ENCODE measurements at regions not wholly inside any gene's neighbourhood (a gene's known extent, or its start where the extent isn't known, plus 50 kb on each side); places are given as distances from the start of the nearest gene placed in this dataset.

- FAIRE-seq = no peak
- TF ChIP-seq CTCF (IDR thresholded peaks at IDR 0.05) = no peak
These were observed 98.5 kb downstream of the POLR1F start for GRCh38 chr7:19610194-19610943.

GRCh38 chr7:19589446-19589845 is 119.4 kb downstream of the POLR1F start:
- Histone ChIP-seq H3K27me3 (no peaks in the 10 kb centered on the region), H3K4me1 (no peaks in the 10 kb centered on the region), H3K4me3 (no peak overlapping the region), H3K36me3 (no peaks in the 10 kb centered on the region), H3K27ac (no peak overlapping the region), H3K9me3 (no peaks in the 10 kb centered on the region)
- intact Hi-C loops (cut with DNase I) = no loop called here
- TF ChIP-seq CTCF (IDR thresholded peaks at IDR 0.05) = no peak
- no peak for DNase-seq
- WGBS, 2 donors = 70 to 82% methylated on average over 3 of the region's 3 CpGs
- no peak for FAIRE-seq
- ATAC-seq = no peak

More at GRCh38 chr7:19610194-19610943, 98.5 kb downstream of the POLR1F start:
- no peak overlapping the region for H3K27ac ChIP-seq
- intact Hi-C loops (cut with DNase I) = no loop called here
- H3K36me3 ChIP-seq = no peaks in the 10 kb centered on the region
- no peak for DNase-seq
- H3K4me3 ChIP-seq = no peak overlapping the region
- H3K4me1 ChIP-seq = no peaks in the 10 kb centered on the region
- no peaks in the 10 kb centered on the region for H3K9me3 ChIP-seq
- no peaks in the 10 kb centered on the region for H3K27me3 ChIP-seq
- ATAC-seq = no peak

- H3K27ac ChIP-seq = no peak overlapping the region
These were observed 121.5 kb downstream of the POLR1F start for GRCh38 chr7:19587291-19587690.

GRCh38 chr7:19585761-19586160 is 123.1 kb downstream of the POLR1F start:
- H3K4me1 ChIP-seq = no peaks in the 10 kb centered on the region
- DNase-seq = no peak
- H3K36me3 ChIP-seq = no peaks in the 10 kb centered on the region
- H3K27me3 ChIP-seq = no peaks in the 10 kb centered on the region
- no peak overlapping the region for H3K27ac ChIP-seq
- no peak for FAIRE-seq
- no peak for TF ChIP-seq CTCF (IDR thresholded peaks at IDR 0.05)
- no peak overlapping the region for H3K4me3 ChIP-seq
- no peak for ATAC-seq
- 51 to 72% methylated on average over 2 of the region's 2 CpGs for WGBS, 2 donors
- H3K9me3 ChIP-seq = no peaks in the 10 kb centered on the region
- intact Hi-C loops (cut with DNase I) = no loop called here

More at GRCh38 chr7:19587291-19587690, 121.5 kb downstream of the POLR1F start:
- WGBS, 2 donors = 36 to 38% methylated on average over 2 of the region's 2 CpGs
- Histone ChIP-seq H3K4me3 (no peak overlapping the region), H3K27me3 (no peaks in the 10 kb centered on the region), H3K4me1 (no peaks in the 10 kb centered on the region), H3K9me3 (no peaks in the 10 kb centered on the region), H3K36me3 (no peaks in the 10 kb centered on the region)
- ATAC-seq (no peak), FAIRE-seq (no peak), DNase-seq (no peak)
- intact Hi-C loops (cut with DNase I) = no loop called here
- no peak for TF ChIP-seq CTCF (IDR thresholded peaks at IDR 0.05)

- FAIRE-seq (no peak), ATAC-seq (no peak), DNase-seq (no peak)
- no peak overlapping the region for H3K4me3 ChIP-seq
- no peak for TF ChIP-seq CTCF (IDR thresholded peaks at IDR 0.05)
- H3K36me3 ChIP-seq = no peaks in the 10 kb centered on the region
- intact Hi-C loops (cut with DNase I) = no loop called here
- WGBS, 2 donors = 44 to 45% methylated on average over 2 of the region's 2 CpGs
- no peak overlapping the region for H3K27ac ChIP-seq
- H3K4me1 ChIP-seq = no peaks in the 10 kb centered on the region
- no peaks in the 10 kb centered on the region for H3K9me3 ChIP-seq
- no peaks in the 10 kb centered on the region for H3K27me3 ChIP-seq
These were observed 132.8 kb downstream of the POLR1F start for GRCh38 chr7:19575909-19576557.
